Naive thymus-derived CD4-positive, alpha-beta T cell (primary cell): ENCODE measurements at regions not wholly inside any gene's neighbourhood (a gene's known extent, or its start where the extent isn't known, plus 50 kb on each side); places are given as distances from the start of the nearest gene placed in this dataset.

ENCODE experiments used
- ATAC-seq: fragments of 150-1000 bp; cut with Tn5 transposase; 2 replicates; pipeline ENCODE4 v1.10.0; 2021; ENCODE audit warnings: mild to moderate bottlenecking, moderate library complexity
- CTCF ChIA-PET: fragments of 350-600 bp; sonication (Branson Sonifier 250); formaldehyde crosslinking; loops from one replicate; lab custom pipeline; 2021; ENCODE audit warnings: antibody characterized with exemption; lab: Charles Lee
- POLR2A ChIA-PET: fragments of 350-600 bp; sonication (Branson Sonifier 250); formaldehyde crosslinking; loops from one replicate; lab custom pipeline; 2021; ENCODE audit warnings: antibody characterized with exemption, inconsistent platforms; lab: Charles Lee
- DNase-seq, 9 donors: peaks; one replicate each; pipeline versions ENCODE4 v3.0.0 to v3.0.0-alpha.2; 2020 to 2022; ENCODE audit warnings: mixed read lengths in 1 of 9
- H3K27ac ChIP-seq: one replicate; pipeline ENCODE4 v1.7.0; 2013; ENCODE audit warnings: mild to moderate bottlenecking, low read depth, low read length, moderate library complexity
- H3K27me3 ChIP-seq, 2 donors: one replicate each; pipeline ENCODE4 v1.7.0; 2013; ENCODE audit warnings: low read length in 2 of 2, mild to moderate bottlenecking in 2 of 2, moderate library complexity in 2 of 2; ENCODE audit not compliant: control insufficient read depth in 2 of 2, insufficient read depth in 2 of 2
- H3K36me3 ChIP-seq, 3 experiments: 1 replicate in 2 of 3; 2 replicates in 1 of 3; pipeline ENCODE4 v1.7.0; 2013; ENCODE audit warnings: low read length in 3 of 3, mild to moderate bottlenecking in 3 of 3, moderate library complexity in 1 of 3; ENCODE audit not compliant: insufficient read depth in 3 of 3, control insufficient read depth in 2 of 3
- H3K4me1 ChIP-seq, 2 donors: one replicate each; pipeline ENCODE4 v1.7.0; 2013; ENCODE audit warnings: low read length in 2 of 2, mild to moderate bottlenecking in 2 of 2, moderate library complexity in 1 of 2; ENCODE audit not compliant: control insufficient read depth in 2 of 2, insufficient read depth in 2 of 2
- H3K4me3 ChIP-seq: 2 replicates; pipeline ENCODE4 v1.7.0; 2013; ENCODE audit warnings: mild to moderate bottlenecking, low read length
- H3K9me3 ChIP-seq, 3 experiments: 1 replicate in 2 of 3; 2 replicates in 1 of 3; pipeline ENCODE4 v1.7.0; 2013; ENCODE audit warnings: low read length in 3 of 3; ENCODE audit not compliant: control insufficient read depth in 2 of 3
- H3K27ac Mint-ChIP-seq, 9 donors: one replicate each; pipeline ENCODE4 v1.8.0; 2020 to 2022; ENCODE audit warnings: mixed read lengths in 9 of 9, mild to moderate bottlenecking in 8 of 9, moderate library complexity in 5 of 9, inconsistent platforms in 2 of 9
- H3K27me3 Mint-ChIP-seq, 5 donors: one replicate each; pipeline ENCODE4 v1.8.0; 2021 to 2022; ENCODE audit warnings: mixed read lengths in 5 of 5, mild to moderate bottlenecking in 1 of 5
- H3K36me3 Mint-ChIP-seq, 5 donors: one replicate each; pipeline ENCODE4 v1.8.0; 2020 to 2022; ENCODE audit warnings: mixed read lengths in 5 of 5, mild to moderate bottlenecking in 3 of 5, inconsistent platforms in 1 of 5
- H3K4me1 Mint-ChIP-seq, 7 donors: one replicate each; pipeline ENCODE4 v1.8.0; 2020 to 2022; ENCODE audit warnings: mixed read lengths in 7 of 7, mild to moderate bottlenecking in 3 of 7, inconsistent platforms in 1 of 7
- H3K4me3 Mint-ChIP-seq, 10 donors: one replicate each; pipeline ENCODE4 v1.8.0; 2020 to 2022; ENCODE audit warnings: mild to moderate bottlenecking in 10 of 10, mixed read lengths in 10 of 10, moderate library complexity in 6 of 10, inconsistent platforms in 2 of 10
- H3K9me3 Mint-ChIP-seq, 11 donors: one replicate each; pipeline ENCODE4 v1.8.0; 2020 to 2022; ENCODE audit warnings: mixed read lengths in 11 of 11, mild to moderate bottlenecking in 4 of 11, inconsistent platforms in 1 of 11, moderate library complexity in 1 of 11
- intact Hi-C, 2 donors: fragments of 100-400 bp; cut with micrococcal nuclease; formaldehyde crosslinking; loops; one replicate each; pipeline ENCODE4 v1.15.1; 2023

DNA sequence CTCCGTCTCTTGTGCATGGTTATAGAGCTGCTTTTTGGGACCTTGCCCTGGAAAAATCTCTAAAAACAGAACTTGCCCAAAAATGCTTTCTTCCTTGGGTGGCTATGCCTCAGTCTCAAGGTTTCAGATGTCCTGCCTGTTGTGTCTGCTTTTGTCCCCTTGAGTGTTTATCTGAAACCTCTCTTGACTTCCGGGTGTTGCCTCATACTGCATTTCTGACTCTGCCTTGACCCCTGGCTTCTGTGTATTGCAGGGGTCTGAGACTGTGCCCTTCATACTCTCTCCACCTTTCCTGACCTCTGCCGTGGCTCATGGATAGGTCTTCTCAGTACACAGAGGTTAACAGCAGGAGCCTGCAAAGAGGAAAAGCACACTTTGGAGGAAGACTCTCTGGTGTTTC is 124.8 kb upstream of the NTF3 start:
- H3K27me3 Mint-ChIP-seq = peaks cover 0 to 29% (median 0%) of the 10 kb centered on the region in 5 donors
- no peak overlapping the region for H3K4me3 ChIP-seq
- no peaks in the 10 kb centered on the region for H3K36me3 ChIP-seq
- H3K27me3 ChIP-seq = no peaks in the 10 kb centered on the region
- no peaks in the 10 kb centered on the region for H3K4me1 ChIP-seq
- H3K4me1 Mint-ChIP-seq = peaks cover 0 to 1% (median 0%) of the 10 kb centered on the region in 7 donors
- no peak for ATAC-seq
- no peaks in the 10 kb centered on the region for H3K9me3 ChIP-seq
- intact Hi-C loops = no loop called here
- no peak for DNase-seq
- H3K27ac ChIP-seq = no peak overlapping the region
- H3K4me3 Mint-ChIP-seq = no peak overlapping the region
- POLR2A ChIA-PET = no interaction called here
- no peaks in the 10 kb centered on the region for H3K36me3 Mint-ChIP-seq
- CTCF ChIA-PET = no interaction called here
- H3K27ac Mint-ChIP-seq = no peak overlapping the region
- peaks cover 0 to 9% (median 3%) of the 10 kb centered on the region in 11 donors for H3K9me3 Mint-ChIP-seq

DNA sequence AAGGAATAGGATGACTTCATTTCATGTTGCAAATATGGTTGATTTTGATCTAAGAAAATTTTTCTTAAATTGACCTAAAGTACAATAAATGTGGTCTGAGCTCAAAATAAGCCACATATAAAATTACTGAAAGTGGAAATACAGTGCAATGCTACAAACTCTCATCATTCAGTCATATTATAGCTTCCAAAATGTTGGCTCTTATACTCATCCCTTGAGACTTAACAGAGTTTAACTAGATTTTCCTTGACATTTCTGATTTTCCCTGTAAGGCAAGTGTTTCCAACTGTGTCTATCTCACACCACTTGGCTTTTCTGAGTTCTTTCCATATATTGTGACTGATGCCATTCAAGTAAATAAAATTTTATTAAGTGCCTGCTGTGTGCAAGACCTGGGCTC is 123.7 kb upstream of the NTF3 start:
- H3K36me3 ChIP-seq = no peaks in the 10 kb centered on the region
- Mint-ChIP-seq H3K4me3 (no peak overlapping the region), H3K27me3 (peaks cover 0 to 30% (median 0%) of the 10 kb centered on the region in 5 donors), H3K36me3 (no peaks in the 10 kb centered on the region), H3K4me1 (peaks cover 0 to 1% (median 0%) of the 10 kb centered on the region in 7 donors), H3K9me3 (peaks cover 0 to 9% (median 3%) of the 10 kb centered on the region in 11 donors), H3K27ac (no peak overlapping the region)
- no peak for DNase-seq
- POLR2A ChIA-PET = no interaction called here
- H3K27me3 ChIP-seq = no peaks in the 10 kb centered on the region
- CTCF ChIA-PET = no interaction called here
- H3K4me3 ChIP-seq = no peak overlapping the region
- no peak for ATAC-seq
- no peak overlapping the region for H3K27ac ChIP-seq
- H3K4me1 ChIP-seq = no peaks in the 10 kb centered on the region
- no peaks in the 10 kb centered on the region for H3K9me3 ChIP-seq
- intact Hi-C loops = no loop called here

DNA sequence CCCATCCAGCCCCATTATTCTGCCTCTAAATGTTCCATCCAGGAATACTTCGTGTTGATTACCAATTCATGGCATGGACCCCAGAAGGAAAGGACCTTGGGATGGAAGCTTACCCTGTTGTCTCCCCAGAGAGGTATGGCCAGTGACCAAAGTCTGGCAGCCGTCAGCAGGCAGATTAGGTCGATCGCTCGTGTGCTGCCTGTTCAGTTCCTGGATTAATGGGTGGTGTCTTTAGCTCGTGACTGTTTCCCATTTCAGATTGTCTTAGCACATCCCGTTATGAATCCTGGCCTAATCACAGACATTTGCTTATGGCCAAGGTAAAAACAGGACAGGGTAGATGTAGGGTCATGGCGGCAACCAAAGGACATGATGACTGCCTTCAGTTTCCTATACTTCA is 122.9 kb upstream of the NTF3 start:
- intact Hi-C loops = no loop called here
- POLR2A ChIA-PET = no interaction called here
- no peaks in the 10 kb centered on the region for H3K4me1 ChIP-seq
- CTCF ChIA-PET = no interaction called here
- H3K9me3 ChIP-seq = no peaks in the 10 kb centered on the region
- H3K4me3 Mint-ChIP-seq = no peak overlapping the region
- H3K36me3 Mint-ChIP-seq = no peaks in the 10 kb centered on the region
- H3K27me3 Mint-ChIP-seq = peaks cover 0 to 23% (median 0%) of the 10 kb centered on the region in 5 donors
- peaks cover 0 to 9% (median 3%) of the 10 kb centered on the region in 11 donors for H3K9me3 Mint-ChIP-seq
- no peaks in the 10 kb centered on the region for H3K27me3 ChIP-seq
- no peak overlapping the region for H3K4me3 ChIP-seq
- no peaks in the 10 kb centered on the region for H3K36me3 ChIP-seq
- no peak for ATAC-seq
- peaks cover 0 to 1% (median 0%) of the 10 kb centered on the region in 7 donors for H3K4me1 Mint-ChIP-seq
- no peak for DNase-seq
- H3K27ac Mint-ChIP-seq = no peak overlapping the region
- H3K27ac ChIP-seq = no peak overlapping the region

DNA sequence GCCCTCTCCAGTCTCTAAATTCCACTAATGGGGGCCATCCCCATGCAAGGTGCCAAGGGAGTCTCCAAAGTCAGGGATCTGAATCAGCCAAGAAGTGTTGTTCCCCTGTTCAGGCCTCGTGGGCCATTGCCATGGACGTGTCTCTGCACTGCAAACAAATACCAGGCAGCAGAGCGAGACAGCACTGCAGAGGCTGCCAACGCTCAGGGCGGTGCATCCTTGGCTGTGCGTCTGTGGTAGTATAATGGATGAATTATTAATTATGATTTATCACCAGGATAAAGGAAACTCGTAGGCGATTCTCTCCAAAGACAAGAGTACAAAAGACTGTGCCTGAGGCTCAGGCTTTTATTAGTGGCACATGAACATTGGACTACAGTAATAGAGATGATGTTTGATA is 122.3 kb upstream of the NTF3 start:
- DNase-seq = no peak
- Mint-ChIP-seq H3K27ac (no peak overlapping the region), H3K36me3 (no peaks in the 10 kb centered on the region), H3K4me1 (peaks cover 0 to 1% (median 0%) of the 10 kb centered on the region in 7 donors), H3K27me3 (peaks cover 0 to 20% (median 0%) of the 10 kb centered on the region in 5 donors), H3K9me3 (peaks cover 0 to 14% (median 4%) of the 10 kb centered on the region in 11 donors), H3K4me3 (no peak overlapping the region)
- Histone ChIP-seq H3K36me3 (no peaks in the 10 kb centered on the region), H3K9me3 (no peaks in the 10 kb centered on the region), H3K4me1 (no peaks in the 10 kb centered on the region), H3K27me3 (no peaks in the 10 kb centered on the region), H3K27ac (no peak overlapping the region), H3K4me3 (no peak overlapping the region)
- ChIA-PET CTCF (no interaction called here), POLR2A (no interaction called here)
- intact Hi-C loops = no loop called here
- no peak for ATAC-seq

DNA sequence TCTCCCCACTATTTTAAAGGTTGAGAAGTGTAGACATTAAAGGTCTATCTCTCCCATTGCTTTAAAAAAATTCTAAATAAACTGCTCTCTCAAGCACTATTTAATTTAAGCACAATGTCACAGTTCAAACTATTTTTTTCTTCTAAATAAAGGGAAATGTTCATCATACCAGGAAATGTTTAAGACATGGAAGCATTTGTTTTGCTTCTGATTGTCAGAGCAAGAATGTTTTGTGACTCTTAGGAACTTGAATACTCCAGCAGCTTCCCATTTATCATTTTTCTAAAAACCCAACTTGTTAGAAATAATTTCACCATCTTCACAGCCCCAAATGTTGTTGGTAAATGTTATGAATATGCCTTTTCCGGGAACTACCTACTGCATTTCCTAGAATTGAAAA is 121.8 kb upstream of the NTF3 start:
- Histone ChIP-seq H3K9me3 (no peaks in the 10 kb centered on the region), H3K4me1 (no peaks in the 10 kb centered on the region), H3K27ac (no peak overlapping the region), H3K4me3 (no peak overlapping the region), H3K27me3 (no peaks in the 10 kb centered on the region), H3K36me3 (no peaks in the 10 kb centered on the region)
- Mint-ChIP-seq H3K4me3 (no peak overlapping the region), H3K27me3 (peaks cover 0 to 19% (median 0%) of the 10 kb centered on the region in 5 donors), H3K27ac (no peak overlapping the region), H3K36me3 (no peaks in the 10 kb centered on the region), H3K4me1 (peaks cover 0 to 1% (median 0%) of the 10 kb centered on the region in 7 donors), H3K9me3 (peaks cover 0 to 16% (median 5%) of the 10 kb centered on the region in 11 donors)
- ATAC-seq = no peak
- intact Hi-C loops = no loop called here
- ChIA-PET CTCF (no interaction called here), POLR2A (no interaction called here)
- no peak for DNase-seq

DNA sequence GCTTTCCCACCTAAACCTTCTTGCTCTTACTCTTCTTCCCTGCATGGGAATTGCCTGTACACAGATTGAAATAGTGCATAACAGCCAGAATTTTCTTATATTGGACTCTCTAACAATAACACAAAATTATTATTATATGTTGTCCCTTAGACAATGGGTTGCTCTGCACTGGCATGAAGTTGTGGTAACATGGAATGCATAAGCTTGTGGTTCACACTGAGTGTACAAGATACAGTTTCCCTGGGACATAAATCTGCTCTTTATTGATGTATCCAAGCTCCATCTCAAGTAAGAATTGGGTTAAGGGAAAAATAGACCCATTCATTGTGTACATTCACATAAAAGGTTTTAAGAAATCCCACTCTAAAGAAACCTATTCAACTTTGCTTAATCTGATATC is 114.4 kb upstream of the NTF3 start:
- intact Hi-C loops = no loop called here
- DNase-seq (no peak), ATAC-seq (no peak)
- no peak overlapping the region for H3K27ac Mint-ChIP-seq
- H3K36me3 Mint-ChIP-seq = peaks cover 0 to 5% (median 0%) of the 10 kb centered on the region in 5 donors
- H3K9me3 Mint-ChIP-seq = peaks cover 2 to 36% (median 13%) of the 10 kb centered on the region in 11 donors
- ChIA-PET POLR2A (no interaction called here), CTCF (no interaction called here)
- Histone ChIP-seq H3K9me3 (no peaks in the 10 kb centered on the region), H3K36me3 (no peaks in the 10 kb centered on the region), H3K4me3 (no peak overlapping the region), H3K4me1 (no peaks in the 10 kb centered on the region), H3K27ac (no peak overlapping the region), H3K27me3 (no peaks in the 10 kb centered on the region)
- no peak overlapping the region for H3K4me3 Mint-ChIP-seq
- H3K27me3 Mint-ChIP-seq = peaks cover 6 to 21% (median 10%) of the 10 kb centered on the region in 5 donors
- H3K4me1 Mint-ChIP-seq = no peaks in the 10 kb centered on the region

DNA sequence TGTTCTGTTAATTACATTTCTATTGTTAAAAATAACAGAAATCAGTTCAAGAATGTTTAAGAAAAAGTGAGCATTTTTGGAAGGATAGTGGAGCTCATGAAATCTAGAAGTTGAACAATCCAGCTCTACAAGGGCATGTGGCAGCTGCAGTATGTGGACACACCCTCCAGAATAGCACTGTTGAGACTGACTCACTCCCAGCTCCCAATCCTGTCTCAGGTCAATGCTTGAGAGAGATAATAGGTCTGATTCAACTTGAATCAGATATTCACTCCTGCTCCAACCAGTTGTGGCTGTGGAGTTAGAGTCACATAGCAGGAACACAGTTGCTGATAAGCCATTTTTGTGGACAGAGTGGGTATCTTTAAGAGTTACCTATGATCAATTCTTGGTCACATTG is 113.0 kb upstream of the NTF3 start:
- Histone ChIP-seq H3K27ac (no peak overlapping the region), H3K36me3 (no peaks in the 10 kb centered on the region), H3K4me1 (no peaks in the 10 kb centered on the region), H3K9me3 (no peaks in the 10 kb centered on the region), H3K27me3 (no peaks in the 10 kb centered on the region), H3K4me3 (no peak overlapping the region)
- DNase-seq = no peak
- Mint-ChIP-seq H3K4me3 (no peak overlapping the region), H3K4me1 (no peaks in the 10 kb centered on the region), H3K36me3 (peaks cover 0 to 5% (median 0%) of the 10 kb centered on the region in 5 donors), H3K27ac (no peak overlapping the region), H3K9me3 (peaks cover 0 to 39% (median 14%) of the 10 kb centered on the region in 11 donors), H3K27me3 (peaks cover 6 to 21% (median 10%) of the 10 kb centered on the region in 5 donors)
- CTCF ChIA-PET = no interaction called here
- no peak for ATAC-seq
- POLR2A ChIA-PET = no interaction called here
- intact Hi-C loops = no loop called here
